Activated naive CD4-positive, alpha-beta T cell treated with anti-CD3 and anti-CD28 coated beads, Interleukin-2, amount 10 ng/mL, durations not matched to agents 7 days and 5 days (primary cell): ENCODE measurements at regions not wholly inside any gene's neighbourhood (a gene's known extent, or its start where the extent isn't known, plus 50 kb on each side); places are given as distances from the start of the nearest gene placed in this dataset.
"Not testable (repeated sequence)": the region's sequence is repeated elsewhere in the genome, so short reads cannot be mapped to it uniquely, and the experiment has no call there.

ENCODE experiments used
- CTCF ChIA-PET: fragments of 350-600 bp; sonication (Branson Sonifier 250); formaldehyde crosslinking; loops from one replicate; lab custom pipeline; 2021; ENCODE audit warnings: antibody characterized with exemption; lab: Charles Lee
- DNase-seq: peaks from one replicate; pipeline ENCODE4 v3.0.0-alpha.2; 2020
- H3K27ac Mint-ChIP-seq: one replicate; pipeline ENCODE4 v1.8.0; 2021; ENCODE audit warnings: mild to moderate bottlenecking, moderate library complexity, mixed read lengths
- H3K27me3 Mint-ChIP-seq: one replicate; pipeline ENCODE4 v1.8.0; 2021; ENCODE audit warnings: mild to moderate bottlenecking, mixed read lengths
- H3K36me3 Mint-ChIP-seq: one replicate; pipeline ENCODE4 v1.8.0; 2021; ENCODE audit warnings: mixed read lengths
- H3K4me1 Mint-ChIP-seq: one replicate; pipeline ENCODE4 v1.8.0; 2021; ENCODE audit warnings: mixed read lengths
- H3K4me3 Mint-ChIP-seq: one replicate; pipeline ENCODE4 v1.8.0; 2021; ENCODE audit warnings: mild to moderate bottlenecking, moderate library complexity, mixed read lengths
- H3K9me3 Mint-ChIP-seq: one replicate; pipeline ENCODE4 v1.8.0; 2021; ENCODE audit warnings: mixed read lengths

- H3K4me3 Mint-ChIP-seq, H3K27me3 Mint-ChIP-seq: not testable (repeated sequence)
Measured at GRCh38 chr22:27324908-27325307, 476.6 kb downstream of the MN1 start.

GRCh38 chr22:27327497-27327896, 474.1 kb downstream of the MN1 start:
- Mint-ChIP-seq H3K27me3 (peaks cover 18% of the 10 kb centered on the region), H3K27ac (no peak overlapping the region), H3K4me3 (no peak overlapping the region), H3K36me3 (no peaks in the 10 kb centered on the region), H3K9me3 (no peaks in the 10 kb centered on the region), H3K4me1 (no peaks in the 10 kb centered on the region)
- no peak for DNase-seq
- CTCF ChIA-PET: no interaction called here

More at GRCh38 chr22:27324908-27325307, 476.6 kb downstream of the MN1 start:
- DNase-seq, H3K36me3 Mint-ChIP-seq, H3K4me1 Mint-ChIP-seq, CTCF ChIA-PET, H3K27ac Mint-ChIP-seq, H3K9me3 Mint-ChIP-seq: not testable (repeated sequence)

GRCh38 chr22:27327981-27328721, 473.4 kb downstream of the MN1 start:
- DNase-seq: no peak
- no peaks in the 10 kb centered on the region for H3K4me1 Mint-ChIP-seq
- H3K27me3 Mint-ChIP-seq: peaks cover 18% of the 10 kb centered on the region
- no peak overlapping the region for H3K27ac Mint-ChIP-seq
- H3K4me3 Mint-ChIP-seq: no peak overlapping the region
- H3K9me3 Mint-ChIP-seq: no peaks in the 10 kb centered on the region
- CTCF ChIA-PET: no interaction called here
- H3K36me3 Mint-ChIP-seq: no peaks in the 10 kb centered on the region

- DNase-seq: no peak
- Mint-ChIP-seq H3K4me3 (no peak overlapping the region), H3K36me3 (no peaks in the 10 kb centered on the region), H3K4me1 (no peaks in the 10 kb centered on the region), H3K27me3 (peaks cover 15% of the 10 kb centered on the region), H3K9me3 (no peaks in the 10 kb centered on the region), H3K27ac (no peak overlapping the region)
- CTCF ChIA-PET: no interaction called here
Measured at GRCh38 chr22:27329131-27329850, 472.3 kb downstream of the MN1 start.

- no peak for DNase-seq
- Mint-ChIP-seq H3K9me3 (no peaks in the 10 kb centered on the region), H3K27ac (no peak overlapping the region), H3K36me3 (no peaks in the 10 kb centered on the region), H3K27me3 (peaks cover 15% of the 10 kb centered on the region), H3K4me1 (no peaks in the 10 kb centered on the region), H3K4me3 (no peak overlapping the region)
- CTCF ChIA-PET: no interaction called here
Measured at GRCh38 chr22:27329966-27330645, 471.4 kb downstream of the MN1 start.

- CTCF ChIA-PET: no interaction called here
- H3K9me3 Mint-ChIP-seq: no peaks in the 10 kb centered on the region
- no peaks in the 10 kb centered on the region for H3K4me1 Mint-ChIP-seq
- no peak overlapping the region for H3K27ac Mint-ChIP-seq
- no peak for DNase-seq
- peaks cover 15% of the 10 kb centered on the region for H3K27me3 Mint-ChIP-seq
- H3K4me3 Mint-ChIP-seq: no peak overlapping the region
- H3K36me3 Mint-ChIP-seq: no peaks in the 10 kb centered on the region
Measured at GRCh38 chr22:27331526-27332281, 469.9 kb downstream of the MN1 start.

GRCh38 chr22:27335102-27335660, 466.4 kb downstream of the MN1 start:
- no peak for DNase-seq
- H3K36me3 Mint-ChIP-seq: no peaks in the 10 kb centered on the region
- no peaks in the 10 kb centered on the region for H3K9me3 Mint-ChIP-seq
- no peak overlapping the region for H3K4me3 Mint-ChIP-seq
- no peak overlapping the region for H3K27ac Mint-ChIP-seq
- CTCF ChIA-PET: no interaction called here
- H3K4me1 Mint-ChIP-seq: no peaks in the 10 kb centered on the region
- H3K27me3 Mint-ChIP-seq: peaks cover 14% of the 10 kb centered on the region

GRCh38 chr22:27336151-27337090, 465.1 kb downstream of the MN1 start:
- Mint-ChIP-seq H3K27me3 (peaks cover 8% of the 10 kb centered on the region), H3K4me3 (no peak overlapping the region), H3K27ac (no peak overlapping the region), H3K4me1 (no peaks in the 10 kb centered on the region), H3K9me3 (no peaks in the 10 kb centered on the region), H3K36me3 (no peaks in the 10 kb centered on the region)
- CTCF ChIA-PET: no interaction called here
- no peak for DNase-seq

GRCh38 chr22:27337676-27338075, 463.9 kb downstream of the MN1 start:
- H3K36me3 Mint-ChIP-seq: no peaks in the 10 kb centered on the region
- CTCF ChIA-PET: no interaction called here
- H3K4me3 Mint-ChIP-seq: no peak overlapping the region
- H3K27ac Mint-ChIP-seq: no peak overlapping the region
- no peaks in the 10 kb centered on the region for H3K27me3 Mint-ChIP-seq
- H3K4me1 Mint-ChIP-seq: no peaks in the 10 kb centered on the region
- no peaks in the 10 kb centered on the region for H3K9me3 Mint-ChIP-seq
- DNase-seq: no peak

GRCh38 chr22:27340047-27340446, 461.5 kb downstream of the MN1 start:
- H3K4me1 Mint-ChIP-seq: no peaks in the 10 kb centered on the region
- no peaks in the 10 kb centered on the region for H3K36me3 Mint-ChIP-seq
- no peaks in the 10 kb centered on the region for H3K27me3 Mint-ChIP-seq
- H3K9me3 Mint-ChIP-seq: no peaks in the 10 kb centered on the region
- no peak for DNase-seq
- H3K27ac Mint-ChIP-seq: no peak overlapping the region
- CTCF ChIA-PET: no interaction called here
- H3K4me3 Mint-ChIP-seq: no peak overlapping the region

- Mint-ChIP-seq H3K9me3 (peaks cover 2% of the 10 kb centered on the region), H3K27me3 (peaks cover 3% of the 10 kb centered on the region), H3K4me1 (no peaks in the 10 kb centered on the region), H3K36me3 (no peaks in the 10 kb centered on the region), H3K4me3 (no peak overlapping the region), H3K27ac (no peak overlapping the region)
- DNase-seq: no peak
- CTCF ChIA-PET: no interaction called here
Measured at GRCh38 chr22:27344546-27344945, 457.0 kb downstream of the MN1 start.

GRCh38 chr22:27345691-27346090, 455.9 kb downstream of the MN1 start:
- Mint-ChIP-seq H3K27ac (no peak overlapping the region), H3K4me3 (no peak overlapping the region), H3K27me3 (peaks cover 3% of the 10 kb centered on the region), H3K9me3 (peaks cover 5% of the 10 kb centered on the region), H3K4me1 (no peaks in the 10 kb centered on the region), H3K36me3 (no peaks in the 10 kb centered on the region)
- CTCF ChIA-PET: no interaction called here
- no peak for DNase-seq

- Mint-ChIP-seq H3K27ac (no peak overlapping the region), H3K27me3 (peaks cover 3% of the 10 kb centered on the region), H3K4me3 (no peak overlapping the region), H3K36me3 (no peaks in the 10 kb centered on the region), H3K4me1 (no peaks in the 10 kb centered on the region), H3K9me3 (peaks cover 12% of the 10 kb centered on the region)
- CTCF ChIA-PET: no interaction called here
- DNase-seq: no peak
Measured at GRCh38 chr22:27347951-27348350, 453.6 kb downstream of the MN1 start.
